HG02840 (cell line): ENCODE measurements at regions not wholly inside any gene's neighbourhood (a gene's known extent, or its start where the extent isn't known, plus 50 kb on each side); places are given as distances from the start of the nearest gene placed in this dataset.

Source experiments
- ATAC-seq: cut with Tn5 transposase; IDR thresholded peaks from one replicate; pipeline ENCODE4 v1.9.1; 2021; ENCODE audit warnings: mild to moderate bottlenecking, moderate library complexity, moderate number of reproducible peaks; ENCODE audit not compliant: unreplicated experiment, low FRiP score

GRCh38 chr3:110180733-110181132, 843.4 kb upstream of the DPPA4 start:
- no peak for ATAC-seq

DNA sequence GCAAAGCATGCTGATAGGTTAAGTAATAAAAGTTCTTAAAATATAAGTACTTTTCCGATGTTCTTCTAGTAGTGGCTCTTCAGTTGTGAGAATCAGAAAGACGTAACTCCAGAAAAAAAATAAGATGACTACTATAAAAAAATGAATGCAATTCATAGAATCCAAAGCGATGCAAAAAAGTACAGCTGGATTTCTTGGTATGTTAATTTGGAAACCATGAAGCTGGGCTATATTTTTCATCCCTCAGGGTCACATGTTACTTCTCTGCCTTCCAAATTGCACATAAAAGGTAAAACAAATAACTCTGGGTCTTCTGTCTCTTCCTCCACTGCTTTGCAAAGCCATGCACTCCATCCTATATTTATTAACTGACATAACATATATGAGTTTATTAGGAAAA, 843.9 kb upstream of the DPPA4 start:
- no peak for ATAC-seq

- no peak for ATAC-seq
Measured at GRCh38 chr3:110184536-110184935, 847.2 kb upstream of the DPPA4 start.

GRCh38 chr3:110193074-110193473, 855.7 kb upstream of the DPPA4 start:
- no peak for ATAC-seq

DNA sequence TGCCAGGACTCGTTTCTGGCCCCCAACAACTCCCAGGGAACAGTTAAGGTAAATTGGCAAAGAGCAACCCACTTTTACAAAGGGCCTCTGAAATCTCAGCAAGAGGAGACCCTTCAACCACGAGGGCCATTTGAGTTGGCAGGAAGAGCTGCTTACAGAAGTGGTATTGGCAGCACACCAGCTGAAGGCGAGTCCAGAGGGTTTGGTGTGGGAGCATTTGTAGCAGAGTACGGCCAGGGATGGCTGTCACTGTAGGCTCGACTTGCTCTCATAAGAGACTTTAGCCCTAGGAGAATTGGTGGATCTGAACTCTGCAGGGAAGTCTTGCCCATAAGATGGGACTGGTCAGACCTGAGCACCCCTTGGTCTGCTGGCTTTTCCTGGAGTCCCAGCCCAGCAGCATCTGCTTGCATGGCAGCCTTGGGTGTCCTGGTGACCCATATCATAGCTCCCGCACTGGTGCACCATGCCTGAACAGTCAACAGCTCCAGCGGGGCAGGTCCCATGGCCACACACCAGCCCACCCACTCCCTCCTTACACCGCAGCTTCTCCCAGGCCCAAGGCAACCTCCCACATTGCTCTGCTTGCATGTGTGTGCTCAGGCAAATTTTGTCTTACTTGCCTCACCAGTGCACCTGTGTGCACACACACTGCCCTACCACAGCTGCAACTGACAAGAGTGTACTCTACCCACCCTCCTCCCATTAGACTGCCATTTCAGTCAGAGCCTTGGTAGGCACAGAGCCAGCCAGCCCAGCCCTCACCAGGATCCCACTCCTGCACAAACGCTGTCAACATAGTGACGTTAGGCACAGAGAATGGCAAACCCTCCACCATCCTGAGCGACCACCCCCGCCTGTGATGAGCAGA, 861.6 kb upstream of the DPPA4 start:
- ATAC-seq = no peak

DNA sequence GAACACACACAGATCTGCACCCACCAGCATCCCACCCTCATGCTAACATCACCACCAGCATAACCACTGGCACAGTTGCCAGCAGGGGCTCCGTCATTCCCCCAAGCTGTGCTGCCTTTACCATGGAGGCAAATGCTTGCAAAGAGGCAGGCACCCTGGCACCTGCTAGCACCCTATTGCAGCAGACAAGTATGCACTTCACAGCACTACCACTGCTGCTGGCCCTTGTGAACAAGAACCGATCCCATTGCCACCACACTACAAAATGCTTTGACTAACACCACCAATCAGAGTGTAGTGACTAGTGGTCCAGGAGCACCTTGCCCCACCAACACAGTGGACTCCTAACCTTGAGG, 862.2 kb upstream of the DPPA4 start:
- no peak for ATAC-seq

GRCh38 chr3:110210086-110210660, 861.4 kb upstream of the NECTIN3 start:
- no peak for ATAC-seq

DNA sequence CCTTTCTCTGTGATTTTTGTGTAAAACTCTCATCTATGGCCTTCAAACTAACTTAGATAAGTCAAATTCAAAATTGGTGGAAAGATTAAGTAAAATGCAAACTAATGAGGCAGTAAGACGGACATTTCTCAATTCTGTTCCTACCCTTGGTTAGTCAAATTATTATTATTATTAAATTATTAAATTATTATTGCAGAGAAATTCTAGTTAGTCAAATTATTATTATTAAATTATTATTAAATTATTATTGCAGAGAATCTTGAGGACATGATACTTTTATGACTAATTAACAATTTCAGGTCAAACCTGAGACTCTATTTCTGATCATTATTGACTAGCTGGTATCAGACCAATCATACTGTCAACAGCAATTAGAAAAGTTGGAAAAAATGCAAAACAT, 845.0 kb upstream of the NECTIN3 start:
- no peak for ATAC-seq

- no peak for ATAC-seq
Measured at GRCh38 chr3:110227991-110228390, 843.6 kb upstream of the NECTIN3 start.

DNA sequence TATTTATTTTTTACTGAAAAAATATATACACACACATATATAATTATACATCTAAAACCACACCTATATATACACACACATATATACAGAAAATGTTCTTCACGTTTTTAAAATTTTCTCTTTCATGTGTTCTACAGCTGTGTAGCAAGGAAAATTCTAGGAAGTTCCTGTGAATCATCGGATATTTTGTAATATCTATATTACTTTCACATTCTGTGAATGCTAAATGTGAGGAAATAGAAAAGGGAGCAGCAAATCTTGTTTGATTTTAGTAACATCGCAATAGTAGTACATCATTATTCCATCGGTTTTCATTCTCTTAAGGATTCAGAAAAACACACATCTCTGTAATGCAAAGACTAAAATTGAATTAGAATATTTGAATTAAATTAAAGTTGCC, 836.8 kb upstream of the NECTIN3 start:
- ATAC-seq = no peak

DNA sequence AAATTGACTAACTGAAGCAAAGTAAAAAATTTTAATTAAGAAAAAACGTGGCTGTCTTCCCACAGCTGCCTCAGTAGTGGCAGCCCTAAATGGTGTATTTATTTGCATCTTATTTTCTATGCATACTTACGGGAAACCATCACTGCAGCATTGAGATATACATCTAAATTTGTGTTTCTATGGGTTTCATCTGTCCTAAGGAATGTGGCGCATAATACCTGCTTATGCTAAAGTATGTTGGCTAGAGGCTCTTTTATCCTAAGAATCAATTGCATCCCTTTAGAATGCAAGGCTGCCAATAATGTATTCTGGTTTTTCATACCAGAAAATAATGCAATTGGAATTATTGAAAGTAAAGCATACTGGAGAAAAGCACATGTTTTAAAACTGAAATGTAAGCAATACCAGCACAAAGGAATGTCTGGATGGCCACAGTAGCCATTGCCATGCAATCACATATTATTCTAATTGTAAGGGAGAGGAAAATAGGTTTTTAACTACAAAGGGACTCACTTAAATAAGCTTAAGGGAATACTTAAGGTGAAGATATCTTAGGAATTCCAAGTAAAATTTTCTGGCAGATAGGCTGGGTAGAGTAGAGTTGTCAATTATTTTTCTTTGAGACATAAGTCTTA, 834.5 kb upstream of the NECTIN3 start:
- no peak for ATAC-seq

DNA sequence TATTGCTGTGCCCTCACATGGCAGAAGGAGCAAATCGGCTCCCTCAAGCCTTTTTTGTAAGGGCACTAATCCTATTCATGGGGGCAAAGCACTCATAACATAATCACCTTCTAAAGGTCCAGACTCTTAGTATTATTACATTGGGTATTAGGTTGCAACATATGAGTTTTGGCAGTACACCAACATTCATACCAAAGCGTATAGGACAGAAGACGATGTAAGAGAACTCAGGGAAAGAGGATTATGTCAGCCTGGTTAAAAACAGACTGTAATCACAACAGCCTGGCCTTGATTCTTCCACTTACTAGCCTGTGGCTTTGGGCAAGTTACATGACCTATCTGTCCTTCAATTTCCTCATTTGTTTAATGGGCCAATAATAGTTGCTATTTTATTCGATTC, 828.5 kb upstream of the NECTIN3 start:
- ATAC-seq = no peak

DNA sequence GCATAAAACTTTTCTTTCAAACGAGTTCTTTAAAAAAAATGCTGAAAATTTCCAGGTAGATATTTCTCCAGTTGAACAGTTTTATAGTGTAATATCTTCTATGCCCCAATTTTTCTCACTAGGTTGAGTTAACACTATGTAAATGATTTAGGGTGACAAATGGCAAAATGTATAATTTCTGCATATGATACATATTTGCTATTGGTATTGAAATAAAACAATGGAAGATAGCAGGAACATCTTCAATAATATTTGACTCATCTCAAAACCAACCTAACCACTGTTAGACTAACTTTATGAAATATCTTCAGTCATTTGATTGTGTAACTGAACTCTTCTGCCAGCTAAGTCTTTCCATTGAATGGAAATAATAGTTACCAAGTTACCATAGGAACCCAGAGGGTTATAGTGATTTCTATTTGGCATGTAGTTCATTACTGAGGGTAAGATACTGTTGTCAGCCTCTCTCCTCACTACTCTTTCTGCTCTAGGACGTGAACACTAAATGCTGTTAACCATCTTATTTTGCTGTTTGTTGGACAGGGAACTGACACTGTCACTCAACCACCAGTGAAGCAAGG, 824.7 kb upstream of the NECTIN3 start:
- no peak for ATAC-seq

DNA sequence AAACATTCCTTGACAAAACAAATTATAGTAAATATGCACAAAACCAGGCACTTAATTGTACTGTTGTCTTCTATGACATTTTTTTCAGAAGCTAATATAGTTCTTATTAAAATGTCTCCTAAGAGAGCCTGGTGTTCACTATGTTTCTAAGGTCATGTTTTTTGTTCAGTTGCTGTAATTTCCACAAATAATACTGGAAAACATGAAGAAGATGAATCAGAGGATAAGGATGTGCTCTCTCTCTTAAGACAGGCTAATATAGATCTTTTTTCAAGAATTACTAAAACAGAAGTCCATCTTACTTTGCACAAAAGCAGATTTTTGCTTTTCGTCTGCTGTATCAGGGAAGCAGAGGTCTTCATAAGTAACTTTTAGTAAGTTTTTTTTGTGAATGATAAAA, 823.0 kb upstream of the NECTIN3 start:
- ATAC-seq = no peak

DNA sequence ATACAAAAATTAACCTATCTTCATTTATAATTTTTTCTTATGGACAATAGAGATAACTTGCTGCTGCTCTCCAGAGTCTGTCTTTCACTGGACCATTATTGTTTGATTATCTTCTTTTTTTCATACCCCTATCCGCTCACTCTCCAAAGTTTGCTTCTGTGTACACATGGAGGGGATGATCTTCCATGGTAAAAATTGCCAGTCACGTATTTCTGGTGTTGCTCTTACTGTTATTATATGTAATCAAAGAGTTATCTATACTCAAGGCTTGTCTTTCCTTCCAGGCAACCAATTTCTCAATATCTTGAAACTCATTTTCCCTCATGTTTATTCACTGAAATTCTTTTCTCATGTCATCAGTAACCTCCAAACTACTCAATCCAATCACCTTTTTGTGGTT, 817.8 kb upstream of the NECTIN3 start:
- no peak for ATAC-seq

DNA sequence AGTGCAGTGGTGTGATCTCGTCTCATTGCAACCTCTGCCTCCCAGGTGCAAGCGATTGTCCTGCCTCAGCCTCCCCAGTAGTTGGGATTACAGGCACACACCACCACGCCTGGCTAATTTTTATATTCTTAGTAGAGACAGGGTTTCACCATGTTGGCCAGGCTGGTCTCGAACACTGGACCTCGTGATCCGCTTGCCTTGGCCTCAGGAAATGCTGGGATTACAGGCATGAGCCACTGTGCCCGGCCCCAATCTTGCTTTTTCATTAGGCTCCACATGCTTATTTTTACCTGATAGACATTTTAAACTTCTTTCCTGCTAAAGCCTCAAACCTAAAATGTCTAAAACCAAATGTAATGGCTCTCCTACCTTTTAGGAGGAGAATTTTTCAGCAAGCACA, 817.0 kb upstream of the NECTIN3 start:
- ATAC-seq = no peak

DNA sequence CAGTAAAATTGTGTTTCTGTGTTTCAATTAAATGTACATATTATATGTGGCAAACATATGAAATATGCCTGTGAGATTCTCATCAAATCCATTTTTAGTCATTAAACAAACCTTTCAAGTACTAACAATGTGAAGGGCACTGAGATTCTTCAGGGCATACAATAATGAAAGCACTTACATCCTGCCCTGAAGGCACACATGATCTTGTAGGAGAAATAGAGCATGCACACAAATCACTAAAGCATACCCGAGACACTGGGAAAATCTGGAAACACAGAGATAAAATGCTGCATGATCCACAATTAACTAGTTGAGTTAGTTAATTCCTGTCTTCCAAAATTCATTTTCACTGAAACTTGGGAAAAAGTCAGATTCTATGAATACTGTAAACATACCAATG, 810.5 kb upstream of the NECTIN3 start:
- ATAC-seq = no peak

DNA sequence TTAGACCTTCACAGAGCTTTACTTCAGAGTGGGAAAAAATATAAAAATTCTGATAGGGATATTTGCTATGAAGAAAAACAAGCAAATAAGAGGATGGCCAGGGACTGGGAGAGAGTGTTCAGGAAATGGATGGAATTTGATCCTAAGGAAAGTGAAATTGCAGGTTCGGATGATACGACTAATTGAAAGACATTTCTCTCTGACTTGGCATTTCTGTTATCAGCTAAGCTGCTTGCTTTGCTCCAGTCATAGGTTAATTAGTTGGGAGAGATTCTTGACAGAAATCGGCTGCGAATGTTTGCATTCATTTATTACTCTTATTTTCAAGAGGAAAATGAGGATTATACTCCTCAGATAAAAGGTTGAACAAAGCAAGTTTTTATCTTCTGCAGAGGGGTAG, 808.7 kb upstream of the NECTIN3 start:
- ATAC-seq = no peak

DNA sequence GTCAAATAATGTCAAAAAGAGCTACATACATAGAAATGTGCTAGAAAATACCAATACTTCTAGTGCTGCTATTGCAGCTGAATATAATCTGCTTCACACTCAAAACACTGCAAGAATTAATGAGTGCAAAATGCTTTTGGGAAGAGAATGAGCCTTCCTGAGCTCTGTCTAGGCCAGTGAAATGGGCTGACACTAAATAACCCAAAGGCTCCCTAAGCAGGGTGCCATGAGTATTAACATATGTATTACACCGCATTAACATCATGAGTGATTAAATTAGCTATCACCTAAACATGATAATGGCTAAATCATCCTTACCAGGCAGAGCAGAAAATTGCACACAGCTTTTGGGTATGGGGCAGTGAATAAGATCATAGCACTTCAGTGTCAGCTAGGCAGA, 806.3 kb upstream of the NECTIN3 start:
- no peak for ATAC-seq

DNA sequence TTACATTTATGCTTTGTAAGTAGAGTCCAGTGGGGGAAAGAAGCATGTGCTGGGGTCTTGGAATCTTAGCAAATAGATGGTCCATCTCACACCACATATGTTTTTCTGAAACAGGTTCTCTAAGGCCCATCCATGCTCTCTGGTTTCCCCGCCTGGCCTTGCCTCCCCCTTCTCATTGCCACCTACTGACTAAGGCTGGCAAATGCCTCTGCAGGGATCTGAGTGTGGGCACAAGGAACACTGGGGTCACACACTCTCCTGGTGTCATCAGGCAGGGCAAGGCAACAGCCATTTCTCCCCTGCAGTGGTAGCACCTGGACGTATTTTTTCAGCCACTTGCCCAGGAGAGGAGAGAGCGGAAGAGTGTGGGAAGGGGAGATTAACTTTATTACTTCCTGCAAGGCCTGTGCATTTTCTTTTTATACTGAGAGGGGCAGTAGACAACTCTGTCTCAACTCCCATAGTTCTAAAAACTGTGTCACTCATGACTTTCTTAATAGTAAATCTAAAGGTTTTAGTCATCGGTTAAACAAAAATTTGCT, 804.2 kb upstream of the NECTIN3 start:
- ATAC-seq = no peak

- no peak for ATAC-seq
Measured at GRCh38 chr3:110272525-110272924, 799.1 kb upstream of the NECTIN3 start.
